GM23338 (cell line): ENCODE measurements at regions not wholly inside any gene's neighbourhood (a gene's known extent, or its start where the extent isn't known, plus 50 kb on each side); places are given as distances from the start of the nearest gene placed in this dataset.
A peak's percentile ranks its signal among the peaks of the same experiment; 100 is the strongest.

Experiments used
- ATAC-seq: fragments of 200-7000 bp; cut with Tn5 transposase; 3 replicates; pipeline ENCODE4 v1.9.1; 2020
- DNase-seq: peaks from one replicate; pipeline ENCODE4 v3.0.0-alpha.2; 2015; ENCODE audit warnings: low spot score
- H2AFZ ChIP-seq: fragments of 200-600 bp; sonication (generic); 2 replicates; pipeline ENCODE4 v1.8.0; 2016; ENCODE audit warnings: antibody characterized with exemption, mild to moderate bottlenecking, moderate library complexity
- H3F3A ChIP-seq: fragments of 200-600 bp; sonication (generic); replicated peaks from 2 replicates; pipeline ENCODE4 v1.8.0; 2017; ENCODE audit warnings: antibody characterized with exemption, mixed run types, low read depth
- H3K27ac ChIP-seq: fragments of 200-600 bp; sonication (generic); 2 replicates; pipeline ENCODE4 v1.6.1; 2016; ENCODE audit warnings: low read depth
- H3K27me3 ChIP-seq: fragments of 200-600 bp; sonication (generic); 2 replicates; pipeline ENCODE4 v1.8.0; 2016; ENCODE audit warnings: mild to moderate bottlenecking, mixed run types, moderate library complexity; ENCODE audit not compliant: insufficient read depth
- H3K36me3 ChIP-seq: fragments of 200-600 bp; sonication (generic); 2 replicates; pipeline ENCODE4 v1.8.0; 2016; ENCODE audit warnings: mild to moderate bottlenecking; ENCODE audit not compliant: insufficient read depth
- H3K4me1 ChIP-seq: fragments of 200-600 bp; sonication (generic); 2 replicates; pipeline ENCODE4 v1.8.0; 2016; ENCODE audit warnings: mild to moderate bottlenecking, moderate library complexity; ENCODE audit not compliant: insufficient read depth
- H3K4me2 ChIP-seq: fragments of 200-600 bp; sonication (generic); 2 replicates; pipeline ENCODE4 v1.7.1; 2017; ENCODE audit warnings: mixed run types
- H3K4me3 ChIP-seq: fragments of 200-600 bp; sonication (generic); 2 replicates; pipeline ENCODE4 v1.6.1; 2016; ENCODE audit warnings: mixed run types
- H3K79me2 ChIP-seq: fragments of 200-600 bp; sonication (generic); replicated peaks from 2 replicates; pipeline ENCODE4 v1.8.0; 2017; ENCODE audit warnings: mild to moderate bottlenecking; ENCODE audit not compliant: insufficient read depth
- H3K9me2 ChIP-seq: fragments of 200-600 bp; sonication (generic); 2 replicates; pipeline ENCODE4 v1.8.0; 2017; ENCODE audit not compliant: insufficient read depth
- H4K20me1 ChIP-seq: fragments of 200-600 bp; sonication (generic); replicated peaks from 2 replicates; pipeline ENCODE4 v1.8.0; 2017; ENCODE audit warnings: mild to moderate bottlenecking; ENCODE audit not compliant: insufficient read depth
- H3K27ac Mint-ChIP-seq: 2 replicates; pipeline ENCODE4 v1.8.0; 2020; ENCODE audit warnings: inconsistent platforms, mild to moderate bottlenecking, moderate library complexity, mixed read lengths
- H3K27me3 Mint-ChIP-seq: 3 replicates; pipeline ENCODE4 v1.8.0; 2022; ENCODE audit warnings: low read depth, mild to moderate bottlenecking, moderate library complexity, mixed read lengths, inconsistent platforms; ENCODE audit not compliant: insufficient read depth, poor library complexity
- H3K36me3 Mint-ChIP-seq: 3 replicates; pipeline ENCODE4 v1.8.0; 2021; ENCODE audit warnings: low read depth, mild to moderate bottlenecking, inconsistent platforms, moderate library complexity, mixed read lengths
- H3K4me1 Mint-ChIP-seq: 3 replicates; pipeline ENCODE4 v1.8.0; 2020; ENCODE audit warnings: mild to moderate bottlenecking, inconsistent platforms, mixed read lengths
- H3K4me3 Mint-ChIP-seq: 3 replicates; pipeline ENCODE4 v1.8.0; 2021; ENCODE audit warnings: moderate library complexity, mild to moderate bottlenecking, inconsistent platforms, mixed read lengths
- H3K9me3 Mint-ChIP-seq: 3 replicates; pipeline ENCODE4 v1.8.0; 2020; ENCODE audit warnings: moderate library complexity, mild to moderate bottlenecking, inconsistent platforms, mixed read lengths
- CREB1 ChIP-seq: fragments of 250-450 bp; sonication (Bioruptor Pico); IDR thresholded peaks from 2 replicates; pipeline ENCODE4 v1.5.0; 2020; ENCODE audit warnings: low read depth, mild to moderate bottlenecking, moderate library complexity
- EZH2 ChIP-seq: fragments of 200-600 bp; sonication (generic); IDR thresholded peaks from one replicate; pipeline ENCODE4 v1.8.0; 2017; ENCODE audit warnings: antibody characterized with exemption, mild to moderate bottlenecking, low read depth; ENCODE audit not compliant: unreplicated experiment
- JUNB ChIP-seq: IDR thresholded peaks from one replicate; pipeline ENCODE4 v1.6.1; 2016; ENCODE audit warnings: antibody characterized with exemption; ENCODE audit not compliant: unreplicated experiment
- NANOG ChIP-seq: IDR thresholded peaks from 2 replicates; pipeline ENCODE4 v1.6.1; 2016; ENCODE audit warnings: antibody characterized with exemption, borderline replicate concordance
- ZNF462 ChIP-seq: fragments of 250-450 bp; sonication (Bioruptor Pico); IDR thresholded peaks from 2 replicates; pipeline ENCODE4 v1.5.0; 2020; ENCODE audit warnings: mild to moderate bottlenecking, moderate library complexity

GRCh38 chr11:122253589-122254231 is 137.7 kb upstream of the BLID start:
- H3K27ac ChIP-seq: no peak overlapping the region
- peak; percentile 73 for ATAC-seq
- no peak overlapping the region for H2AFZ ChIP-seq

GRCh38 chr11:122248939-122249338 is 132.9 kb upstream of the BLID start:
- H4K20me1 ChIP-seq: no peaks in the 10 kb centered on the region
- no peak overlapping the region for H3K4me2 ChIP-seq
- no peaks in the 10 kb centered on the region for H3K79me2 ChIP-seq
- TF ChIP-seq ZNF462 (no peak), CREB1 (CRISPR knock-in tag) (no peak), EZH2 (no peak), JUNB (no peak)
- no peak for DNase-seq
- Mint-ChIP-seq H3K27me3 (peaks cover 3% of the 10 kb centered on the region), H3K4me3 (no peak overlapping the region), H3K27ac (no peak overlapping the region), H3K36me3 (no peaks in the 10 kb centered on the region), H3K4me1 (peaks cover 15% of the 10 kb centered on the region; the same call in 2 of the 3 replicates), H3K9me3 (no peaks in the 10 kb centered on the region; the same call in 2 of the 3 replicates)
- no peak overlapping the region for H2AFZ ChIP-seq
- H3K27ac ChIP-seq: no peak overlapping the region
- no peaks in the 10 kb centered on the region for H3K4me1 ChIP-seq
- H3F3A ChIP-seq: no peaks in the 10 kb centered on the region
- no peak overlapping the region for H3K4me3 ChIP-seq
- no peaks in the 10 kb centered on the region for H3K36me3 ChIP-seq
- ATAC-seq: no peak
- H3K27me3 ChIP-seq: no peaks in the 10 kb centered on the region
- H3K9me2 ChIP-seq: no peaks in the 10 kb centered on the region

More at GRCh38 chr11:122253589-122254231, 137.7 kb upstream of the BLID start:
- Mint-ChIP-seq H3K9me3 (peaks cover 3% of the 10 kb centered on the region; the same call in 2 of the 3 replicates), H3K36me3 (no peaks in the 10 kb centered on the region), H3K27ac (no peak overlapping the region), H3K27me3 (peaks cover 6% of the 10 kb centered on the region), H3K4me1 (peaks cover 12% of the 10 kb centered on the region; the same call in 2 of the 3 replicates), H3K4me3 (no peak overlapping the region)
- TF ChIP-seq NANOG: no peak
- no peak for TF ChIP-seq CREB1 (CRISPR knock-in tag)
- Histone ChIP-seq H3K4me3 (no peak overlapping the region), H3K27me3 (no peaks in the 10 kb centered on the region), H3K4me2 (no peak overlapping the region), H3K9me2 (0 out of 2 replicates have a peak, but pooled peaks cover 5% of the 10 kb centered on the region), H3K4me1 (no peaks in the 10 kb centered on the region), H3F3A (no peaks in the 10 kb centered on the region), H4K20me1 (no peaks in the 10 kb centered on the region), H3K79me2 (no peaks in the 10 kb centered on the region), H3K36me3 (no peaks in the 10 kb centered on the region)
- DNase-seq: peak; percentile 30
